HuH-7 (cell line): ENCODE measurements at regions not wholly inside any gene's neighbourhood (a gene's known extent, or its start where the extent isn't known, plus 50 kb on each side); places are given as distances from the start of the nearest gene placed in this dataset.

ENCODE experiments used
- DNase-seq: peaks from one replicate; pipeline ENCODE4 v3.0.0; 2011; ENCODE audit warnings: low spot score

GRCh38 chr6:14721103-14721758 is 524.6 kb upstream of the JARID2 start:
- peak; percentile 6 for DNase-seq

GRCh38 chr6:14722001-14722562 is 523.8 kb upstream of the JARID2 start:
- DNase-seq = no peak

- DNase-seq = no peak
Observed at GRCh38 chr6:14722704-14723103, 523.2 kb upstream of the JARID2 start.

GRCh38 chr6:14723535-14724086 is 522.3 kb upstream of the JARID2 start:
- no peak for DNase-seq

DNA sequence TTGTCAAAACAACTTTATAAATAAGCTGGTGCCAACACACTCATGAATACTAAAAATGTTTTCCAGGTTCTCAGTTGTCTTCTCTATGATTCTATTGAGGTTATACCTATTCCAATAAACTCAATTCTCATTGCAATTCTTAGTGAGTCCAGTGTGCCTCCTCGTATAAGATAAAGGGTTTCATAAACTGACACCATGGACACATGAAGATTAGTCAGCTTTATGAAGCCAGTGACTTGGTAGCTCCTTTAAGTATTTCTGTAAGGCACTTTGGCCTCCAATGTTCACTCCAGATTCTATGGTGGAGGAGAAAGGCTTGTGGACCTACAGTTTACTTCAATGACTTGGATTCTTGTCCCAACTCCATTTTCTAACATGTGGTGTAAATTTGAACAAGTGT is 521.3 kb upstream of the JARID2 start:
- DNase-seq = no peak

DNA sequence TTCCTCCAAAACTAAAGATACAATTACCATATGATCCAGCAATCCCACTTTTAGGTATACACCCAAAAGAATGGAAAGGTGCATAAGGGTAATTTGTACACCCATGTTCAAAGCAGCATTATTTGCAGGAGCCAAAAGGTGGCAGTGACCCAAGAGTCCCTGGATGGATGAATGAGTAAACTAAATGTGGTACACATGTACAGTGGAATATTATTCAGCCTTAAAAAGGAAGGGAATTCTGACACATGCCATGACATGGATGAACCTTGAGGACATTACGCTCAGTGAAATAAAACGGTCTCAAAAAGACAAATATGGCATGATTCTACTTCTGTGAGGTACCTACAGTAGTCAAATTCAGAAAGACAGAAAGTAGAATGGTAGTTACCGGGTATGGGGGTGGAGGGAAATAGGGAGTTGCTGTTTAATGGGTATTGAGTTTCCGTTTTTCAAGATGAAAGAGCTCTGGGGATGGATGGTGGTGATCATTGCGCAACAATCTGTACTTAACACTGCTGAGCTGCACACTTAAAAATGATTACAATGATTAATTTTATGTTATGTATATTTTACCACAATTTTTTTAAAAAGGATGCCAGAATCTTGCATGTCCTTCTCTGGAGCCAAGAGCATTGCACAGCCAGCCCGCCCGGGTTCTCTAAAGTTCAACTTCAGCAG is 518.9 kb upstream of the JARID2 start:
- DNase-seq = no peak

GRCh38 chr6:14727494-14728395 is 518.1 kb upstream of the JARID2 start:
- DNase-seq = no peak

- no peak for DNase-seq
Observed at GRCh38 chr6:14728396-14729024, 517.4 kb upstream of the JARID2 start.

DNA sequence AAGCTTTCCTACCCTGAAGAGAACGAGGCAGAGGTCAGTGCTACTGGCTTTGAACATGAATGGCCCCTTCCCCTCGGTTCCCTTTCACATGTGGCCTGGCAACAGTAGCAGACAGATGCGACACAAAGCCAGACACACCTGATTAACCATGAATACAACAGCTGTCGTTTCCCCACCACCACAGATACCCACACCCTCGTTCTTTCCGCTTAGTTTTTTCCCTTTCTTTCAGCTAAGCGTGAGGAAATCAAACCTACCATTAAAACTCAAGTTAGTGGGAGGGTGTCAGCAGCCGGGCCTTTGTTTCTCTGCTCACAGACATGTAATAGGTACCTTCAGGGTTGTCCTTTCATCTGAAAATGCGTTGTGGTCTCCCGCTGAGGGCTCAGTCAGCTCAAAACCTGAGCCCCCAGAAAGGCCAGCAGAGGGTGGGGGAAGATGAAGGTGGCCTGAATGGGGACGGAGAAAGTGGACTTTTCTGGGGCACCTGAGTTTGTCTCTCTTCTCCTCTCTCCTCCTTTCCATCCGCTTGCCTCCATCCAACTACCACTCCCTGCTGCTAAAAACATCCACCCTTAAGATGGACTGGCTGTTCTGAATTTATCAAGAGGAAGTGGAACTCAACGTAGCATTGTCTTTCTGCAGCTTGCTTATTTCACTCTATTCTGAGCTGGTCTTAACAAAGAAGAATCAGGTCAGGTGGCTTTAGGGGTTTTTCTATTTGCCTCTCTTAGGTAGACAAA is 516.6 kb upstream of the JARID2 start:
- no peak for DNase-seq

- DNase-seq = no peak
Observed at GRCh38 chr6:14730654-14731053, 515.2 kb upstream of the JARID2 start.

- DNase-seq = no peak
Observed at GRCh38 chr6:14731611-14732010, 514.3 kb upstream of the JARID2 start.

GRCh38 chr6:14732226-14732843 is 513.5 kb upstream of the JARID2 start:
- DNase-seq = no peak

DNA sequence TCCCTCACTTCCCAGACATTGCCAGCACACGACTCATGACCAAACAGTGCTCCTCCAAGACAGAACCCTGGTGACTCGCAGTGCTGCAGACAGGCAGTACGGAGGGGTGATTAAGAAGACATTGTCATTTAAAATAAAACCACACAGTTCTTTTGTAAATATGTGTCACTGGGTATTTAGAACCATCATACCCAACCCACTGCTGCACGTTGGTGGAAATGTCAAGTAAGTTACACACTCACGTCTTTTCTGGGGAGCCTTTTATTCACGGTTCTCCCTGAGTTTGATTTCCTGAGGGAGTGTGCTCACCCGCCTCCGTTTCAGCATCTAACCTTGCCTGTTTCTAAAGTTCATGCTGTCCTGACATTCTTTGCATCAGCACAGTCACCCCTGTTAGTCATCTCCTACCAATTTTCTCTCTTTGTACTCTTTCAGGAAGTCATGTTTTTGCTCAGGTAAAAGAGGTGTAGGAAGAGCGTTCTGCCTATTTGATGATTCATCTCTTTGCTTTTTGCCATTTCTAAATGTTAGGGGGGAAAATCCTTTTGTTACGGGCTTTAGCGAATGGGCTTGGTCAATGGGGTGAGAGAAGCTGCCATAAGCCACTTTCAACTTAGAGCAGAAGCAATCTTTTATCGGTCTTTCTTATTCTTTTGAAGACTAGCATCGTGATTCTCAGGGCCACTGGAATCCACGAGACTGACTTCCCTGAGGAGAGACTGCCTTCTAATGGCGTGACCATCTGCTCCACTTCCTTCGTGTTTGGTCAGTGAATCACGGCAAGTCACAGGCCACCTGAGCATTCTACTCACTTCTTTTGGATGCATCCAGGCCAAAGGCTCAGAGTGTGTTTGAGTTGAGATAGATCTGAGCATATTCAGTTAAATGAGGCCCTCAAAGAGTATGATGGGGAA is 512.8 kb upstream of the JARID2 start:
- no peak for DNase-seq

DNA sequence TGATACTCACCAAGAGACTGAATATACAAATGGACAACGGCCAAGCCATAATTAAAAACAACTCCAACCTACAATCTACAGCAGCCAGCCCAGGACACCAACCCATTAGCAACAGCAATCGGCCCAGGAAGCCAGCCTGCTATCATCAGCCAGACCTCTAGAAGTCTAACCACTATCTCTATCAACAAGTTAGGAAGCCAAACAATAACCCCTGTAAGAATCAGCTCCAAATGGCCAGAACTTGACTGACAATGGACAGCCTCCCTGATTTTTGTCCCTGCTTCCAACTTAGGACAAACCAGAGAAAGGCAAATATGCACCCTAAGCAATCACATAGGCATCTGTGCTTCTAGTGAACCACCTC is 511.8 kb upstream of the JARID2 start:
- DNase-seq = no peak

DNA sequence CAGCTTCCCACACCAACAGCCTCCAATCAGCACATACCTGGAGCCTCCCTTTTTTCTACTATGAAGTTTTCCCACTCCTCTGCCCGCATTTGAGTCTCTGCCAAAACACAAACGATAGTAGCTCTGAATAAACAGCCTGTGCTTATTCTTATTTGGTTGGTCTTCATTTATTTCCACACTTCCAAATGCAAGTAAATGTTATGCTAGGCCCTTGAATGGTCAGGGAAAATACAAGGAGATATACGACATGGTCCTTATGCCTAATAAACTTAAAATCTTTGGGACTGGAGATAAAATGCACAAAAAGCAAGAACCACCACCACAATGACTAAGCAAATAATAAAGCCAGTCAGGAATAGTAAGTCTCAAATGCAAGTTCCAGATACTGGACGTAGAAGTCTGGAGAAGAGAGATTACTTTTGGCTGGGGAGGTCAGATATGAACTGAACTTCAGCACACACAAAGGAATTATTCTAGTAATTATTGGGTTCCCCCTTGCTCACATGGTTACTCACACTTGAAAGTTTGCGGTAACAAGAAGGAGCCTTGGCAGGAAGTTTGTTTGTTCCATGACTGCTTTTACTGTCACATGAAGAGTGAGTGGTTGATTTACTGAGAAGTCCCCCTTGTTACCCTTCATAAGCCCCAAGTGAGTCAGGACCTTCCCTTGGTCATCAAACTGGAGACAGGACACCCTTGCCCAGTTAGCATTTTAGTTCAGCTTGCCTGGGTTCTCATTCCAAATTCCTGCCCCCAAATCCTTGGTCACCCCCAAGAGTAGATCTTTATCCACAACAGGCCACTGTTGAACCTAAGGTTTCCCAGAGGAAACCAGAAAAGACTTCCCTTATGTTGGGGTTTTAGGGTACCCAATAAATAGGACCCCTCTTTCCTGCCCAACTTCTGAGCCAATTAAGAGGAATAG is 511.2 kb upstream of the JARID2 start:
- no peak for DNase-seq

DNA sequence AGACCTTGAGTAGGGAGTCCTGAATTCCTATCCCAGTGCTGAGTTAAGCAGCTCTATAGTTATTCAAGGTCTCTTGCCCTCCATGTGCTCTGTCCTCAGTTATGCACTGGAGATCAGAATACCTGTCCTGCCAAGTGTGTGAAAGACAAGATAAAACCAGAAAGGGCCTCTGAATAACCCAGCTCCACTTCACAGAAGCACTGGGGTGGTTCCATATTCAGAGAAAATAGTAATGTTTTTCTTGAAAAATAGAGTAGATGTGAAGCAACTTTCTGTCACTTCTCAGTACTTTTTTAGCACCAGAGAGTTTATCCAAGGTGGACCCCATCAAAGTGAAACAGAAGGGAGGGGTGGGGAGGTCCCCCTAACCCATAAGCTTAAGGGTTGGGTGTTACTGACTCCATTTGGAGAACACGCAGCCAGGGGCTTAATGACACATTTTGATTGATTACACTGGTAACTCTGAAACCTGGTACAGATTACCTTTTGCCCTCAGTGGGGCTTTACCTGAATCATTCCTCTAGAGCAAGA is 509.8 kb upstream of the JARID2 start:
- DNase-seq = no peak

- no peak for DNase-seq
Observed at GRCh38 chr6:14736554-14736953, 509.3 kb upstream of the JARID2 start.

DNA sequence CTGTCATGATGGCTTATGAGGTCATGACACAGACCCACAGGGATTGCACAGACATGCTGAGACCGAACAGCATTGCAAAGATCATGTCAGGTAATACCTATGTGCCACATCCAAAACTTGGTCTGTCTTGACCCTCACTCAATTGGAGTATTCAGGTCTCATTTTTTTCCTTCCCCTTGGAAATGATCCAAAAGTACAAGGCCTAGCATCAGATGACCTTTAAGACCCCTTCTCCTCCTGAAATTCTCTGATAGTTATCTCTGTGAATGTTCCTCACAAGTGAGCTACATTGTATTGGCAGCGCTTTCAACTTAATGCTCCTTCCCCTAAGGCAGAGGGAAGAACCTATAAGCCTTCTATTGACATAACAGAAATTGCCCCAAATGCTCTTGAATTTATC is 507.4 kb upstream of the JARID2 start:
- no peak for DNase-seq
